GM19023 (cell line): ENCODE measurements at regions not wholly inside any gene's neighbourhood (a gene's known extent, or its start where the extent isn't known, plus 50 kb on each side); places are given as distances from the start of the nearest gene placed in this dataset.

Source experiments
- ATAC-seq: cut with Tn5 transposase; IDR thresholded peaks from one replicate; pipeline ENCODE4 v1.9.1; 2021; ENCODE audit warnings: mild to moderate bottlenecking, moderate library complexity; ENCODE audit not compliant: unreplicated experiment

DNA sequence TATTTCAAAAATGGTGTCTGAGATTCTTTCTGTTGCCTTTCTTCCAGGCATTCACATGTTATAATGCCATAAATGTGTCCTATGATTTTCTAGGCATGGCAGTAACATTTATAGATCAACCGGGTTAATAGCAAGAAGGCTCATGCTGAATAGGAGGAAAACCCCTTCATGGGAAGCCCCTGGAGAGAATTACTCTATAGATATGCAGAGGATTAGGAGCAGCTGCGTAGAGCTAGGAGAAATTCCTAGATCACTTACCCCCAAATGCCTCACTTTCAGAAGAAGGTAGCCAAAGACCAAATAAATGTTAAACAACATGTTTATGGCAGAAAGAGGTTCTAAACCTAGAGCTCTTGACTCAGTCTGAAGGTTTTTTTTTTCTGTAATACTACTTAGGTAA is 153.4 kb upstream of the CTNNA2 start:
- ATAC-seq: no peak

DNA sequence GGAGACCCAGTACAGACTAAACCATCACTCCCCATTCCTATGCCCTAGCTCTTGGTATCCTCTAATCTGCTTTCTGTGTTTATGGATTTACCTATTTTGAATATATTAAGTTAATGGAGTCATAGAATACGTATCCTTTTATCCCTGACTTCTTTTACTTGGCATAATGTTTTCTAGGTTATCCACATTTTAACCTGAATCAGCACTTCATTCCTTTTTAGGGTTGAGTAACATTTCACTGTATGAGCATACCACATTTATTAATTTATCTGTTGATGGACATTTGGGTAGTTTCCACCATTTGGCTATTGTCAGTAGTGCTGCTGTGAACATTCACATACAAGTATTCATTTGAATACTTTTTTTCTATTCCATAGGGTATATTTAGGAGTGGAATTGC is 157.3 kb upstream of the CTNNA2 start:
- ATAC-seq: no peak

- no peak for ATAC-seq
Measured at GRCh38 chr2:79327460-79327859, 167.9 kb upstream of the REG3A start.

DNA sequence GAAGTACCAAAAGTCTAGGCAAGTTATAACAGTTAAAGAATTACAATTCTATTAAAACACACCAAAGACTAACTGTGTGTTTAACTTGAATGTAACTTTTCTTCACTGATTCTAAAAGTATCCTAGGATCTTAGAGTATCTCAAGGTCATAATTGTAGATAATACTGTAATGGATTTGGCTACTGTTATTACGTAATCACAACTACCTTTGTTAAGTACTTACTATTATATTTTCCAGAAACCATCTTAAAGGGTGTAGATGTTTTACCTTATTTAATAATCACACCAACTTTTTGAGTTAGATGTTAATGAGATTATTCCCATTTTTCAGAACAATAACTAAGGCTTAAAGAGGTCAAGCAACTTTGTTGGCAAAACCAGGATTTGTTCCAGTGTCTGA is 161.3 kb upstream of the REG3A start:
- no peak for ATAC-seq

DNA sequence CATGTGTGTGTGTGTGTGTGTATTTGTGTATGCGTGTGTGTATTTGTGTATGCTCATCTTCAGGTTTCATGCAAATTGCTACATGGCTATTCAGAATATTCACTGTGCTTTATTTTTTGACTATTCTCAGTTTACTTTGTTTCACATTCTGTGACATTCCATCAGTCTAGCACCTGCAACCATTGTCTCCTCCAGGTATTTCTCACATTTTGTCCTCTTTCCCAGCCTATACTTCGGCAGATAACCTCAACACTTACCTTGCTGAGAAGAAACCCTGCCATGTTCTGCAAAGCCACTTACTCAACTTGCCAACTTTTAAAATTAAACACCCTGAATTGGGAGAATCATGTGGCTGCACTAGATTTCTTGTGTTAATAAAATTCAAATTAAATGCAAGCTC is 135.4 kb upstream of the REG3A start:
- no peak for ATAC-seq

DNA sequence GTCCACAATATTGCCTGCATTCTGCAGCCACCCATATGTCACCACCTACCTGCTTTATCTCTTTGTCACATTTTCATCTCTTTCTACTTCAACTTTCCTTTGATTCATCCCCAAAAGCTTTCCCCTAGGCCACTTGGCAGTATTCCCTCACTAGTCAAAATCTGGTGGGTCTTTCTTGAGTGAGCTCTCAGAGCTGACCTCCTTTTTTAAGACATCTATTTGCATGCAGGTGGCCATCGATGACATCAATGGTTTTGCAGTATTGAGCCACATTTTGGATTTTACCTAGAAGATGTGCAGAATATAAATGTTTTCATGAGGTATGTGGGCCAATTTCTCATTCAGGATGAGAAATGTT is 133.4 kb upstream of the REG3A start:
- no peak for ATAC-seq

- ATAC-seq: no peak
Measured at GRCh38 chr2:79292239-79292957, 132.8 kb upstream of the REG3A start.

DNA sequence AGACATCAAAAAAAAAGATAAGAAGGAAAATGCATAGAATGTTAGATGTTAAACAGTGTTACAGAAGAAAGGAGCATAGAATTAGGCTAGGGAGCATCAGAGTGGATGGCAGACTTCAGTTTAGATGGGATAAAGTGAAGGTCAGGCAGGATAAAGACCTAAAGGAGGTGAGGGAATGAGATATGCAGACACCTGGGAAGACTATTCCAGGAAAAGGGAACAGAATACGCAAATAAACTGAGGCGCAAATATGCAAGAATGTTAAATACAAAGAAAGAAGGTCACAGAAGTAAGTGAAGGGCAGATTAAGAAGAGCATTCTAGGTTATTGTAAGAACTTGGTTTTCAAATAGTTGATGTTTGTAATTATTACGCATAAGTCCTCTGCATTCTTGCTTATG is 116.3 kb upstream of the REG3A start:
- ATAC-seq: no peak

DNA sequence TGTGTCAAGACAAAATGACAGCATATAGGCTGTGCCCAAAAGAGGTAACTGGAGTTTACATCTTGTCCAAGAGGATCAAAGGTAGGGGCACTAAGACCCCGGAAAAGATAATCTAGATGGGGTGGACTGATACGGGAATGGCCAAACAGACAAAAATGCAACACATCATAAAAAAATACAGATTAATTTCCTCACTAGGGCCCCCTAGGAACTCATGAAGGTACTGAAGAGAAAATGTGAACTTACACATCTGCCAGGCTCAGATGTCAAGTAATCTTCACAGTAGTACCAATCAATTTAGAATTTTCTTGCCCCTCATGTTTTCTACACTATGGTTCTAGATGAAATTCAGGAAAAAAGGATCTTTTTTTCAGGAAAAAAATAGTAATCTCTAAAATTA is 115.6 kb upstream of the REG3A start:
- ATAC-seq: no peak

DNA sequence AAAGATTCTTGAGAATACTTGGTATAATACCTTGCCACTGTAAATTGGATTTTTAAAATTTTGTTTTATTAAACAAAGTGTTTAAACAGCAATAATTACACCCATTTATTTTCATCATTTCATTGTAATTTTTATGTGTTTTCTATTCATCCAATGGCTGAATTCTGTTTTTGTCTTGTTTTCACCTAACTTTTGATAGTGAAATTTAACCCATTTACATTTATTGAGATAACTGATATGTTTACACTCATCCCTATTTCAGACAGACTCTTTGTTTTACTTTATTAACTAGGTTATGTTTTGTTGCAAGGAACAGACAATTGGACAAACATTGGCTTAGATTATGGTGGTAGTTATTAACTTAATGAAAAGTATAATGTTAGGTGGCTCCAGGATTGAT is 113.1 kb upstream of the REG3A start:
- ATAC-seq: no peak

GRCh38 chr2:79271456-79271855 is 111.9 kb upstream of the REG3A start:
- no peak for ATAC-seq

DNA sequence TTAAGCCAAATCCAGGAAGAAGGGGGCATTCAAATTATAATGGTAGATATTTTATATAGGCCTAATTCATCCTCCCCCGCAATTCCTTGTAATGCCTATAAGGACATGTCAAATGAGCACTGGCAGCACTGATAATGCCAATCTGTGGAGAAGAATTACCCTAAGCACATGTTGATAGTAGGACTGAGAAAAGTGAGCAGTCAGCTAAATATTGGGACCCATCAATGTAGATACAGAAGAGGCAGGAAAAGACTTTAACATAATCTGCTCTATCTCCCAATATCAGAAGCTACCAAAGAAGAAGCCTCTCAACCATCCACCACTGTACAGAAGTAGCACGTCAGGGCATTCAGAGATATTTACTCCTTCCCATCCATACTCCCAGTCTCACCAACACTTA is 101.3 kb upstream of the REG3A start:
- no peak for ATAC-seq

DNA sequence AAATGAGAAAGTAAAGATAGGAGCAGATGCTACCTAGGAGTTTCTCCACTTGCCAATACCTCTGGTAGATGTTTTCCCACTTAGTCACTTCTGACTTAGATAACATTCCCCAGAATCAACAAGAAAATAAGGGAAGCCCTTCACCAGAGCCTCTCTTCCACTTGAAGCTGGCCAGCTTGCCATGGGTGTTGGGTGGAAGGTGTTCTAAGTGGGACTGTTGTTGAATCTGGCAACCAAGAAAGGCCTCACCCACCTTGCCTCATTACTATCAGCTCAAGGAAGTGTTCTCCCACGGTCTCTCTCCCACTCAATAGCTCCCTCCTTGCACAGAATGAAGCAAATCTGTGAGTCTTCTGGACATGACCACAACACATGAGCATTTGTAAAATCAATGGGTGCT is 100.4 kb upstream of the REG3A start:
- ATAC-seq: no peak

GRCh38 chr2:79259296-79259695 is 99.7 kb upstream of the REG3A start:
- no peak for ATAC-seq

- no peak for ATAC-seq
Measured at GRCh38 chr2:79253243-79253774, 93.8 kb upstream of the REG3A start.

DNA sequence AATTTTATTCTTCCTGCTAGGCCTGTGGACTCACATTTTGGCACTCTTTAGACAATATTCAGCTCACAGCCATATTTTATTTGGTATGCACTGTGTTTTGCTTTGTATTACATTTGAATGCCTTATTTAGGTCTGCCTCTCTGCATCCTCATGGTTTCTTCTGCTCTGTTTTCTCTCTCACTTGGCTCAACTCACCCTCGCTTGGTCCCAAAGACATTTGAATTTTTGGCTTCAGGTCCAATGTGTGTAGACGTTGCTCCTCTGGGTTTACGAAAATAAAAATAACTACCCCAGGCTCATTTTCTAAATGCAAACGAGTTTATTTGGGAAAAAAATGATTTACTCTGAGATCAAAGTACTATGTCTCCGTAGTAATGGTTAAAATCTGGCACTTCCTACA is 91.1 kb upstream of the REG3A start:
- ATAC-seq: no peak

DNA sequence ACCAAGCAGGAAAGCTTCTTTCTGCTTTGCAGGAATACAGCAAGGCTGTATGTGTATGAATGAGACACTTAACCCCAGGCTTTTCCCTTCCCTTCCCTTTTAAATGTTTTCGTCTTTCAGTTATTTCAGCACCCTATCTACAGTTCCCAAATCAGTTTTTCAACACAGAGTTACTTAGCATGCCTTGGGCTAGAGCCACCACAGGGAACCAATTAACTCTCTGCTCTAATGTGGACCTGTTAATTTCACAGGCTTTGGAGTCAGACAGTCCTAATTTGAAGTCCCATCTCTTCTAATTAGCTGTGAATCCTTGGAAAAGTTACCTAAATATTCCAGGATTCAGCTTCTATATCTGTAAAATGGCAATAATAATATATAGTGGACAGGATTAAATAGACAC is 89.2 kb upstream of the REG3A start:
- ATAC-seq: no peak

- no peak for ATAC-seq
Measured at GRCh38 chr2:79235135-79235534, 75.6 kb upstream of the REG3A start.

GRCh38 chr2:79223539-79223938 is 64.0 kb upstream of the REG3A start:
- no peak for ATAC-seq

GRCh38 chr2:79219383-79219988 is 59.9 kb upstream of the REG3A start:
- ATAC-seq: peak; percentile 69

- no peak for ATAC-seq
Measured at GRCh38 chr2:79210274-79210917, 50.8 kb upstream of the REG3A start.
